Stimulated activated naive CD8-positive, alpha-beta T cell treated with anti-CD3 and anti-CD28 coated beads, Interleukin-15, Interleukin-2, amounts not matched to agents 100 U/mL and 50 U/mL, for 24 hours (primary cell): ENCODE measurements at regions not wholly inside any gene's neighbourhood (a gene's known extent, or its start where the extent isn't known, plus 50 kb on each side); places are given as distances from the start of the nearest gene placed in this dataset.
A peak's percentile ranks its signal among the peaks of the same experiment; 100 is the strongest.

Experiments used
- ATAC-seq: fragments of 150-1000 bp; cut with Tn5 transposase; one replicate; pipeline ENCODE4 v1.10.0; 2021
- DNase-seq: peaks from one replicate; pipeline ENCODE4 v3.0.0; 2021

GRCh38 chr16:72277749-72278148, 105.8 kb upstream of the PMFBP1 start:
- ATAC-seq: no peak
- DNase-seq: no peak

GRCh38 chr16:72271699-72272240, 99.8 kb upstream of the PMFBP1 start:
- ATAC-seq: no peak
- DNase-seq: no peak

- ATAC-seq (no peak), DNase-seq (no peak)
Observed at GRCh38 chr16:72270531-72270930, 98.6 kb upstream of the PMFBP1 start.

- no peak for DNase-seq
- ATAC-seq: no peak
Observed at GRCh38 chr16:72266836-72267235, 94.9 kb upstream of the PMFBP1 start.

- no peak for DNase-seq
- no peak for ATAC-seq
Observed at GRCh38 chr16:72264771-72265170, 92.8 kb upstream of the PMFBP1 start.

GRCh38 chr16:72262711-72263110, 90.8 kb upstream of the PMFBP1 start:
- no peak for DNase-seq
- ATAC-seq: no peak

GRCh38 chr16:72261127-72261526, 89.2 kb upstream of the PMFBP1 start:
- no peak for ATAC-seq
- DNase-seq: no peak

GRCh38 chr16:72256398-72257066, 84.6 kb upstream of the PMFBP1 start:
- ATAC-seq (no peak), DNase-seq (no peak)

- DNase-seq (no peak), ATAC-seq (no peak)
Observed at GRCh38 chr16:72255786-72256185, 83.8 kb upstream of the PMFBP1 start.

- DNase-seq: no peak
- ATAC-seq: no peak
Observed at GRCh38 chr16:72247821-72248253, 75.9 kb upstream of the PMFBP1 start.

- ATAC-seq (no peak), DNase-seq (no peak)
Observed at GRCh38 chr16:72246423-72246822, 74.5 kb upstream of the PMFBP1 start.

GRCh38 chr16:72244853-72245252, 72.9 kb upstream of the PMFBP1 start:
- no peak for DNase-seq
- no peak for ATAC-seq

- ATAC-seq: no peak
- no peak for DNase-seq
Observed at GRCh38 chr16:72243621-72244020, 71.7 kb upstream of the PMFBP1 start.

- DNase-seq (no peak), ATAC-seq (no peak)
Observed at GRCh38 chr16:72242757-72243156, 70.8 kb upstream of the PMFBP1 start.

GRCh38 chr16:72241930-72242329, 70.0 kb upstream of the PMFBP1 start:
- DNase-seq (no peak), ATAC-seq (peak; percentile 49)

- ATAC-seq: no peak
- no peak for DNase-seq
Observed at GRCh38 chr16:72241008-72241407, 69.1 kb upstream of the PMFBP1 start.

- DNase-seq (no peak), ATAC-seq (no peak)
Observed at GRCh38 chr16:72240466-72240865, 68.5 kb upstream of the PMFBP1 start.

GRCh38 chr16:72236866-72237265, 64.9 kb upstream of the PMFBP1 start:
- ATAC-seq (no peak), DNase-seq (no peak)

- ATAC-seq (no peak), DNase-seq (no peak)
Observed at GRCh38 chr16:72234387-72234786, 62.4 kb upstream of the PMFBP1 start.

- ATAC-seq (no peak), DNase-seq (no peak)
Observed at GRCh38 chr16:72228014-72228413, 56.1 kb upstream of the PMFBP1 start.

GRCh38 chr16:72226136-72226535, 54.2 kb upstream of the PMFBP1 start:
- ATAC-seq: no peak

GRCh38 chr16:72224260-72224768, 52.4 kb upstream of the PMFBP1 start:
- ATAC-seq: no peak
- DNase-seq: no peak

More at GRCh38 chr16:72226136-72226535, 54.2 kb upstream of the PMFBP1 start:
- DNase-seq: no peak

GRCh38 chr16:72222503-72222902, 50.5 kb upstream of the PMFBP1 start:
- ATAC-seq (no peak), DNase-seq (no peak)
